C4-2B (cell line): ENCODE measurements at regions not wholly inside any gene's neighbourhood (a gene's known extent, or its start where the extent isn't known, plus 50 kb on each side); places are given as distances from the start of the nearest gene placed in this dataset.

Experiments
- CTCF ChIP-seq: fragments of 450-650 bp; conservative IDR thresholded peaks from 2 replicates; pipeline ENCODE4 v1.5.1; 2017; ENCODE audit warnings: mild to moderate bottlenecking
- ZFX ChIP-seq: fragments of 450-650 bp; IDR thresholded peaks from 2 replicates; pipeline ENCODE4 v1.6.1; 2017

- no peak for TF ChIP-seq CTCF
- TF ChIP-seq ZFX: no peak
Observed at GRCh38 chr7:10908600-10908999, 65.1 kb upstream of the PHF14 start.
